AG04449 (cell line): ENCODE measurements at regions not wholly inside any gene's neighbourhood (a gene's known extent, or its start where the extent isn't known, plus 50 kb on each side); places are given as distances from the start of the nearest gene placed in this dataset.

ENCODE experiments used
- CTCF ChIA-PET: fragments of 350-600 bp; formaldehyde crosslinking; extraction: SDS; loops from one replicate; lab custom pipeline; 2021; ENCODE audit warnings: antibody characterized with exemption; lab: Yijun Ruan, JAX
- POLR2A ChIA-PET: fragments of 400-600, 350-600 bp; formaldehyde crosslinking; extraction: SDS; loops from one replicate; lab custom pipeline; 2020; ENCODE audit warnings: antibody characterized with exemption, inconsistent platforms; lab: Yijun Ruan, JAX
- DNase-seq: peaks from one replicate; pipeline ENCODE4 v3.0.0-alpha.2; 2010; ENCODE audit warnings: low read depth, low spot score
- H3K4me3 ChIP-seq: 2 replicates; pipeline ENCODE4 v1.5.1; 2011; ENCODE audit warnings: low read depth, mild to moderate bottlenecking, control low read depth, low read length
- TF ChIP-seq, protein P1 (sequence below): IDR thresholded peaks from one replicate; pipeline ENCODE4 v1.5.1; 2011; ENCODE audit warnings: mild to moderate bottlenecking, moderate library complexity, low read length, control low read depth, inconsistent platforms; ENCODE audit not compliant: insufficient read depth; ENCODE audit errors: missing control alignments

GRCh38 chr21:26404288-26404687 lies 168.8 kb downstream of the CYYR1 start:
- ChIA-PET CTCF (no interaction called here), POLR2A (no interaction called here)

GRCh38 chr21:26403321-26403720 lies 169.8 kb downstream of the CYYR1 start:
- ChIA-PET POLR2A (no interaction called here), CTCF (no interaction called here)
- no peak for DNase-seq
- no peak overlapping the region for H3K4me3 ChIP-seq
- TF ChIP-seq, protein P1, sequence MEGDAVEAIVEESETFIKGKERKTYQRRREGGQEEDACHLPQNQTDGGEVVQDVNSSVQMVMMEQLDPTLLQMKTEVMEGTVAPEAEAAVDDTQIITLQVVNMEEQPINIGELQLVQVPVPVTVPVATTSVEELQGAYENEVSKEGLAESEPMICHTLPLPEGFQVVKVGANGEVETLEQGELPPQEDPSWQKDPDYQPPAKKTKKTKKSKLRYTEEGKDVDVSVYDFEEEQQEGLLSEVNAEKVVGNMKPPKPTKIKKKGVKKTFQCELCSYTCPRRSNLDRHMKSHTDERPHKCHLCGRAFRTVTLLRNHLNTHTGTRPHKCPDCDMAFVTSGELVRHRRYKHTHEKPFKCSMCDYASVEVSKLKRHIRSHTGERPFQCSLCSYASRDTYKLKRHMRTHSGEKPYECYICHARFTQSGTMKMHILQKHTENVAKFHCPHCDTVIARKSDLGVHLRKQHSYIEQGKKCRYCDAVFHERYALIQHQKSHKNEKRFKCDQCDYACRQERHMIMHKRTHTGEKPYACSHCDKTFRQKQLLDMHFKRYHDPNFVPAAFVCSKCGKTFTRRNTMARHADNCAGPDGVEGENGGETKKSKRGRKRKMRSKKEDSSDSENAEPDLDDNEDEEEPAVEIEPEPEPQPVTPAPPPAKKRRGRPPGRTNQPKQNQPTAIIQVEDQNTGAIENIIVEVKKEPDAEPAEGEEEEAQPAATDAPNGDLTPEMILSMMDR: no peak

More at GRCh38 chr21:26404288-26404687, 168.8 kb downstream of the CYYR1 start:
- TF ChIP-seq, protein P1: no peak
- DNase-seq: no peak
- H3K4me3 ChIP-seq: no peak overlapping the region

GRCh38 chr21:26397545-26397944 lies 175.5 kb downstream of the CYYR1 start:
- TF ChIP-seq, protein P1: no peak

GRCh38 chr21:26394341-26394740 lies 178.7 kb downstream of the CYYR1 start:
- TF ChIP-seq, protein P1: no peak
- ChIA-PET CTCF (no interaction called here), POLR2A (no interaction called here)
- DNase-seq: no peak
- H3K4me3 ChIP-seq: no peak overlapping the region

More at GRCh38 chr21:26397545-26397944, 175.5 kb downstream of the CYYR1 start:
- ChIA-PET CTCF (no interaction called here), POLR2A (no interaction called here)
- DNase-seq: no peak
- H3K4me3 ChIP-seq: no peak overlapping the region

- POLR2A ChIA-PET: no interaction called here
- DNase-seq: no peak
- TF ChIP-seq, protein P1: no peak
- H3K4me3 ChIP-seq: no peak overlapping the region
- CTCF ChIA-PET: no interaction called here
These were observed 181.9 kb downstream of the CYYR1 start for GRCh38 chr21:26391166-26391565.

DNA sequence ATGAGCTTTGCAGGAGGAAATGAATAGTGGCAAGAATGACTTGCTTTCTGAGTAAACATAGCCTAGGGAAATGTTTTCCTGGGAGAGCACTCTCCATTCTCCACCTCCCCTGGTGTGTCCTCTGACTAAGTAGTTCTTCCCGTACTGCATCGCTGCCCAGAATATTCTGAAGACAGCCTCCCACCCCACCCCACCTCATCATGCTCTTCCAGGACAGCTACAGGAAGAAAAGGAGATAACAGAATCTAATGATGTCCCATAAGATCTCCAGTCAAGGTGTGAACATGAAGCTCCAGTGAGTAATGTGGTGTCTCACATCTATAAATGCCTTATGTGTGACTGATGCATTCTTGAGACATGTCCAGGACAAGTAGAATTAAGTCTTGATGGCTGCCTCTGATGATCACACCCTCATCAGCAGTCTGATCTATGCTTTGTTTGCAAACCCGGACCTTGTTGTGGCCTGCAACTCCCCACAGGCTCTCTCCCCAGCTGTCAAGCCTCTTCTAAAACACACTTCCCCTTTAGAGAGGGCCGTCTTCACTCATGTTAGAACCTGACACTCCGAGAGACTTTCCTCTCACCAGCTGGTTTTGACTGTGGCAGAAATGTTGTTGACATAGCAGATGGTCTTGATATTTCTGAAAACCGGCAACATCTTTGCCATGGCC lies 183.0 kb downstream of the CYYR1 start:
- H3K4me3 ChIP-seq: no peak overlapping the region
- no peak for DNase-seq
- POLR2A ChIA-PET: interaction anchor here (1.1 kb wide), 1 partner anchor 16 kb away, joined by 3 read pairs; no protein-coding TSS in a partner anchor
- CTCF ChIA-PET: interaction anchor here (1.2 kb wide), 1 partner anchor 55 kb away, joined by 3 read pairs; no protein-coding TSS in a partner anchor
- TF ChIP-seq, protein P1: no peak
